ENCODE measurements at regions not wholly inside any gene's neighbourhood (a gene's known extent, or its start where the extent isn't known, plus 50 kb on each side); places are given as distances from the start of the nearest gene placed in this dataset.

GRCh38 chr14:36229262-36229661 is 52.7 kb upstream of the PTCSC3 start:
- POLR2A ChIA-PET, result no interaction called here
- CTCF ChIA-PET, result interaction anchor here (0.6 to 1.0 kb wide), 2 partner anchors 159 to 376 kb away, joined by 3 read pairs; no protein-coding TSS in a partner anchor
- DNase-seq (ENCODE audit: extremely low spot score), result no peak
- no peak for TF ChIP-seq FOXA1 (IDR thresholded peaks at IDR 0.05)
- TF ChIP-seq NFRKB (IDR thresholded peaks at IDR 0.05), result no peak
- no peak for TF ChIP-seq BHLHE40 (IDR thresholded peaks at IDR 0.05; ENCODE audit: borderline replicate concordance)
- TF ChIP-seq L3MBTL2 (conservative IDR thresholded peaks at IDR 0.05), result no peak
- no peak for TF ChIP-seq FOXM1 (IDR thresholded peaks at IDR 0.05; ENCODE audit: borderline replicate concordance)
- no peak for TF ChIP-seq SUZ12 (IDR thresholded peaks at IDR 0.05)
- TF ChIP-seq PKNOX1 (IDR thresholded peaks at IDR 0.05), result no peak
- TF ChIP-seq ARNT (IDR thresholded peaks at IDR 0.05), result no peak
- TF ChIP-seq LEF1 (IDR thresholded peaks at IDR 0.05; ENCODE audit: borderline replicate concordance), result no peak
- TF ChIP-seq SP1 (IDR thresholded peaks at IDR 0.05), result no peak
- TF ChIP-seq HDGF (IDR thresholded peaks at IDR 0.05; ENCODE audit: borderline replicate concordance), result no peak
- no peak for TF ChIP-seq ZNF384 (IDR thresholded peaks at IDR 0.05)
- TF ChIP-seq CTBP1 (IDR thresholded peaks at IDR 0.05; ENCODE audit: borderline replicate concordance), result no peak
- TF ChIP-seq TARDBP (IDR thresholded peaks at IDR 0.05), result no peak

- ChIA-PET POLR2A (no interaction called here), CTCF (interaction anchor here (0.9 kb wide), 1 partner anchor 13 kb away, joined by 4 read pairs; no protein-coding TSS in a partner anchor)
- no peak for TF ChIP-seq ELF4 (IDR thresholded peaks at IDR 0.05)
- no peak for DNase-seq (ENCODE audit: extremely low spot score)
Measured at GRCh38 chr14:36227802-36228201, 51.3 kb upstream of the PTCSC3 start.

GRCh38 chr14:36227344-36227743 is 50.8 kb upstream of the PTCSC3 start:
- TF ChIP-seq SUZ12 (IDR thresholded peaks at IDR 0.05) (no peak), ZNF384 (IDR thresholded peaks at IDR 0.05) (no peak), HDGF (IDR thresholded peaks at IDR 0.05; ENCODE audit: borderline replicate concordance) (no peak), ARNT (IDR thresholded peaks at IDR 0.05) (no peak), CTBP1 (IDR thresholded peaks at IDR 0.05; ENCODE audit: borderline replicate concordance) (no peak), TARDBP (IDR thresholded peaks at IDR 0.05) (no peak), ELF4 (IDR thresholded peaks at IDR 0.05) (no peak), NFRKB (IDR thresholded peaks at IDR 0.05) (no peak), FOXK2 (IDR thresholded peaks at IDR 0.05) (no peak), FOXM1 (IDR thresholded peaks at IDR 0.05; ENCODE audit: borderline replicate concordance) (no peak), L3MBTL2 (conservative IDR thresholded peaks at IDR 0.05) (no peak), LEF1 (IDR thresholded peaks at IDR 0.05; ENCODE audit: borderline replicate concordance) (no peak), SP1 (IDR thresholded peaks at IDR 0.05) (no peak), FOXA1 (IDR thresholded peaks at IDR 0.05) (no peak), BHLHE40 (IDR thresholded peaks at IDR 0.05; ENCODE audit: borderline replicate concordance) (no peak), PKNOX1 (IDR thresholded peaks at IDR 0.05) (no peak)
- DNase-seq (ENCODE audit: extremely low spot score), result no peak
- ChIA-PET POLR2A (no interaction called here), CTCF (no interaction called here)

Data from HEK293T (cell line).